ENCODE measurements at regions not wholly inside any gene's neighbourhood (a gene's known extent, or its start where the extent isn't known, plus 50 kb on each side); places are given as distances from the start of the nearest gene placed in this dataset.

- no peak for TF ChIP-seq POLR2A (IDR thresholded peaks at IDR 0.05; ENCODE audit: low read depth, low read length)
- no peak for TF ChIP-seq POLR2AphosphoS5 (IDR thresholded peaks at IDR 0.05; ENCODE audit: low read depth, low read length)
- TF ChIP-seq TAF1 (IDR thresholded peaks at IDR 0.05; ENCODE audit: borderline replicate concordance, low read depth, low read length) = no peak
These were observed 213.2 kb upstream of the SAMSN1 start for GRCh38 chr21:14759285-14759684.
